Fibroblast of lung (primary cell): ENCODE measurements at regions not wholly inside any gene's neighbourhood (a gene's known extent, or its start where the extent isn't known, plus 50 kb on each side); places are given as distances from the start of the nearest gene placed in this dataset.

Experiments used
- CTCF ChIP-seq, 2 donors: IDR thresholded peaks in 1 of 2; conservative IDR thresholded peaks in 1 of 2; 1 replicate in 1 of 2; 2 replicates in 1 of 2; pipeline ENCODE4 v1.5.1; 2011 to 2012; ENCODE audit warnings: low read length in 2 of 2, control low read depth in 1 of 2, inconsistent platforms in 1 of 2, low read depth in 1 of 2, mild to moderate bottlenecking in 1 of 2
- EZH2 ChIP-seq: IDR thresholded peaks from 2 replicates; pipeline ENCODE4 v1.5.1; 2012; ENCODE audit warnings: low read length, control low read depth, mild to moderate bottlenecking; ENCODE audit errors: missing control alignments

GRCh38 chr2:164150604-164151003 is 414.8 kb upstream of the FIGN start:
- no peak for TF ChIP-seq CTCF (conservative IDR thresholded peaks at IDR 0.05 in 1 of 2, IDR thresholded peaks at IDR 0.05 in 1 of 2; ENCODE audit: low read depth in 1 of 2, low read length in 2 of 2)
- TF ChIP-seq EZH2, result no peak
